Keratinocyte (primary cell): ENCODE measurements at regions not wholly inside any gene's neighbourhood (a gene's known extent, or its start where the extent isn't known, plus 50 kb on each side); places are given as distances from the start of the nearest gene placed in this dataset.

Experiments used
- DNase-seq: peaks from one replicate; pipeline ENCODE4 v3.0.0-alpha.2; 2011; ENCODE audit warnings: low read depth, missing footprints, low spot score
- FAIRE-seq: peaks from 2 replicates; lab custom pipeline; 2011; peaks lifted over from hg19 to GRCh38; lab: Jason Lieb, UNC
- H2AFZ ChIP-seq: 2 replicates; pipeline ENCODE4 v1.6.0; 2012; ENCODE audit warnings: low read length, control low read depth, inconsistent platforms; ENCODE audit not compliant: control insufficient read depth
- H3K27ac ChIP-seq: 2 replicates; pipeline ENCODE4 v1.5.1; 2011; ENCODE audit warnings: low read length; ENCODE audit not compliant: control insufficient read depth, insufficient read depth
- H3K27me3 ChIP-seq: 3 replicates; pipeline ENCODE4 v1.6.0; 2011; ENCODE audit warnings: low read length; ENCODE audit not compliant: control insufficient read depth, insufficient read depth; ENCODE audit errors: extremely low read depth
- H3K36me3 ChIP-seq, 2 experiments: 2 replicates in 1 of 2; 3 replicates in 1 of 2; pipeline ENCODE4 v1.5.1; 2011; ENCODE audit warnings: low read length in 2 of 2, mild to moderate bottlenecking in 1 of 2; ENCODE audit not compliant: control insufficient read depth in 2 of 2, insufficient read depth in 2 of 2; ENCODE audit errors: extremely low read depth in 1 of 2
- H3K4me1 ChIP-seq: 3 replicates; pipeline ENCODE4 v1.5.1; 2011; ENCODE audit warnings: low read length; ENCODE audit not compliant: control insufficient read depth, insufficient read depth; ENCODE audit errors: extremely low read depth
- H3K4me2 ChIP-seq: 3 replicates; pipeline ENCODE4 v1.6.0; 2011; ENCODE audit warnings: low read depth, low read length; ENCODE audit not compliant: control insufficient read depth, insufficient read depth; ENCODE audit errors: extremely low read depth
- H3K4me3 ChIP-seq, 3 experiments: fragments of 200-600 bp in 1 of 3; sonication (generic) in 1 of 3; 2 replicates in 2 of 3; 3 replicates in 1 of 3; pipeline ENCODE4 v1.5.1; 2011 to 2016; ENCODE audit warnings: low read length in 3 of 3, mild to moderate bottlenecking in 3 of 3, control low read depth in 2 of 3, inconsistent platforms in 1 of 3, low read depth in 1 of 3, mixed read lengths in 1 of 3, mixed run types in 1 of 3, moderate library complexity in 1 of 3; ENCODE audit not compliant: control insufficient read depth in 2 of 3, insufficient read depth in 2 of 3; ENCODE audit errors: extremely low read depth in 1 of 3
- H3K79me2 ChIP-seq: 2 replicates; pipeline ENCODE4 v1.6.0; 2012; ENCODE audit warnings: low read length; ENCODE audit not compliant: control insufficient read depth, insufficient read depth
- H3K9ac ChIP-seq: 3 replicates; pipeline ENCODE4 v1.6.0; 2011; ENCODE audit warnings: low read length; ENCODE audit not compliant: control insufficient read depth, insufficient read depth; ENCODE audit errors: extremely low read depth
- H3K9me1 ChIP-seq: 3 replicates; pipeline ENCODE4 v1.6.0; 2011; ENCODE audit warnings: low read length; ENCODE audit not compliant: control insufficient read depth, insufficient read depth; ENCODE audit errors: extremely low read depth
- H3K9me3 ChIP-seq: 2 replicates; pipeline ENCODE4 v1.5.1; 2012; ENCODE audit warnings: low read depth, low read length; ENCODE audit not compliant: control insufficient read depth
- H4K20me1 ChIP-seq: 3 replicates; pipeline ENCODE4 v1.6.0; 2011; ENCODE audit warnings: low read length; ENCODE audit not compliant: control insufficient read depth, insufficient read depth; ENCODE audit errors: extremely low read depth
- CTCF ChIP-seq, 3 experiments: IDR thresholded peaks in 1 of 3; conservative IDR thresholded peaks in 1 of 3; optimal IDR thresholded peaks in 1 of 3; 2 replicates in 2 of 3; 3 replicates in 1 of 3; pipeline versions ENCODE3 to v1.5.1; 2011; ENCODE audit warnings: low read length in 3 of 3, mild to moderate bottlenecking in 3 of 3, moderate library complexity in 2 of 3, control low read depth in 1 of 3, inconsistent platforms in 1 of 3; ENCODE audit not compliant: insufficient read depth in 2 of 3; ENCODE audit errors: extremely low read depth in 1 of 3
- EZH2 ChIP-seq: IDR thresholded peaks from one replicate; pipeline ENCODE4 v1.6.1; 2012; ENCODE audit warnings: inconsistent platforms, mild to moderate bottlenecking, low read length, moderate library complexity
- dilution Hi-C: fragments of 300-500 bp; cut with MboI; formaldehyde crosslinking; loops from one replicate; pipeline ENCODE4 v1.7.0; 2020; ENCODE audit warnings: low sequenced_read_pairs; ENCODE audit not compliant: extremely low pct_ligation_motif_present

- Histone ChIP-seq H3K4me1 (no peaks in the 10 kb centered on the region), H3K4me3 (no peak overlapping the region), H3K4me2 (no peak overlapping the region), H3K27me3 (no peaks in the 10 kb centered on the region), H4K20me1 (no peaks in the 10 kb centered on the region), H3K36me3 (no peaks in the 10 kb centered on the region), H3K9ac (no peak overlapping the region), H2AFZ (no peak overlapping the region), H3K27ac (no peak overlapping the region), H3K9me3 (no peaks in the 10 kb centered on the region), H3K9me1 (no peaks in the 10 kb centered on the region), H3K79me2 (no peaks in the 10 kb centered on the region)
- TF ChIP-seq CTCF (optimal IDR thresholded peaks at IDR 0.05 in 1 of 3, IDR thresholded peaks at IDR 0.05 in 1 of 3, conservative IDR thresholded peaks at IDR 0.05 in 1 of 3; ENCODE audit: extremely low read depth in 1 of 3, insufficient read depth in 2 of 3, low read length in 3 of 3) (no peak), EZH2 (no peak)
- DNase-seq (no peak), FAIRE-seq (no peak)
- dilution Hi-C loops = no loop called here
These were observed 264.6 kb downstream of the RBM43 start for GRCh38 chr2:150997066-150997465.

- FAIRE-seq (no peak), DNase-seq (no peak)
- no peaks in the 10 kb centered on the region for H4K20me1 ChIP-seq
- H2AFZ ChIP-seq = no peak overlapping the region
- no peaks in the 10 kb centered on the region for H3K9me3 ChIP-seq
- H3K79me2 ChIP-seq = no peaks in the 10 kb centered on the region
- no peak for TF ChIP-seq EZH2
- H3K36me3 ChIP-seq = no peaks in the 10 kb centered on the region
- no peak overlapping the region for H3K4me2 ChIP-seq
- H3K9me1 ChIP-seq = no peaks in the 10 kb centered on the region
- H3K4me1 ChIP-seq = no peaks in the 10 kb centered on the region
- no peak overlapping the region for H3K9ac ChIP-seq
- no peaks in the 10 kb centered on the region for H3K27me3 ChIP-seq
- dilution Hi-C loops = no loop called here
- H3K4me3 ChIP-seq = no peak overlapping the region
- no peak overlapping the region for H3K27ac ChIP-seq
These were observed 267.6 kb downstream of the RBM43 start for GRCh38 chr2:150994076-150994475.

GRCh38 chr2:150989969-150990368 is 271.7 kb downstream of the RBM43 start:
- H3K9me3 ChIP-seq = no peaks in the 10 kb centered on the region
- TF ChIP-seq CTCF (optimal IDR thresholded peaks at IDR 0.05 in 1 of 3, IDR thresholded peaks at IDR 0.05 in 1 of 3, conservative IDR thresholded peaks at IDR 0.05 in 1 of 3; ENCODE audit: extremely low read depth in 1 of 3, insufficient read depth in 2 of 3, low read length in 3 of 3) = no peak
- TF ChIP-seq EZH2 = no peak
- no peak overlapping the region for H3K4me2 ChIP-seq
- H3K27me3 ChIP-seq = no peaks in the 10 kb centered on the region
- no peaks in the 10 kb centered on the region for H3K79me2 ChIP-seq
- no peak overlapping the region for H3K9ac ChIP-seq
- H4K20me1 ChIP-seq = no peaks in the 10 kb centered on the region
- H3K36me3 ChIP-seq = no peaks in the 10 kb centered on the region
- FAIRE-seq (no peak), DNase-seq (no peak)
- H2AFZ ChIP-seq = no peak overlapping the region
- H3K9me1 ChIP-seq = no peaks in the 10 kb centered on the region
- H3K4me1 ChIP-seq = no peaks in the 10 kb centered on the region
- H3K27ac ChIP-seq = no peak overlapping the region
- no peak overlapping the region for H3K4me3 ChIP-seq
- dilution Hi-C loops = no loop called here
